Suprapubic skin (tissue), 4 donors: ENCODE measurements at regions not wholly inside any gene's neighbourhood (a gene's known extent, or its start where the extent isn't known, plus 50 kb on each side); places are given as distances from the start of the nearest gene placed in this dataset.

Experiments used
- DNase-seq, 2 donors: peaks; one replicate each; pipeline ENCODE4 v3.0.0-alpha.2; 2019; ENCODE audit warnings: low spot score in 2 of 2
- H3K27ac ChIP-seq: fragments of 200-600 bp; sonication (generic); one replicate; pipeline ENCODE4 v1.5.1; 2019
- H3K27me3 ChIP-seq: fragments of 200-600 bp; sonication (generic); one replicate; pipeline ENCODE4 v1.5.1; 2019
- H3K36me3 ChIP-seq: fragments of 200-600 bp; sonication (generic); one replicate; pipeline ENCODE4 v1.5.1; 2019
- H3K4me1 ChIP-seq: fragments of 200-600 bp; sonication (generic); one replicate; pipeline ENCODE4 v1.5.1; 2019
- H3K4me3 ChIP-seq: fragments of 200-600 bp; sonication (generic); one replicate; pipeline ENCODE4 v1.5.1; 2019; ENCODE audit warnings: mild to moderate bottlenecking
- H3K9me3 ChIP-seq: fragments of 200-600 bp; sonication (generic); one replicate; pipeline ENCODE4 v1.5.1; 2019
- EP300 ChIP-seq: sonication (generic); formaldehyde crosslinking; IDR thresholded peaks from one replicate; pipeline ENCODE4 v1.6.1; 2017; ENCODE audit warnings: antibody characterized with exemption
- POLR2A ChIP-seq, 2 donors: fragments of 450-650 bp; IDR thresholded peaks; one replicate each; pipeline ENCODE4 v1.6.1; 2017; ENCODE audit warnings: antibody characterized with exemption in 2 of 2, mild to moderate bottlenecking in 2 of 2, moderate library complexity in 2 of 2
- POLR2AphosphoS5 ChIP-seq, 3 donors: sonication (generic); formaldehyde crosslinking; IDR thresholded peaks; one replicate each; pipeline ENCODE4 v1.6.1; 2017; ENCODE audit warnings: antibody characterized with exemption in 3 of 3
- WGBS: methylation state at CpG from one replicate; pipeline ENCODE4 v1.1.5; 2018; 5-methylcytosine and 5-hydroxymethylcytosine counted together
- TF ChIP-seq, protein P1 (sequence below), 2 donors: fragments of 200-600 bp in 1 of 2; fragments of 450-650 bp in 1 of 2; sonication (generic) in 1 of 2; IDR thresholded peaks; one replicate each; pipeline ENCODE4 v1.5.1; 2016 to 2019; ENCODE audit warnings: antibody characterized with exemption in 2 of 2, mild to moderate bottlenecking in 1 of 2, moderate library complexity in 1 of 2

DNA sequence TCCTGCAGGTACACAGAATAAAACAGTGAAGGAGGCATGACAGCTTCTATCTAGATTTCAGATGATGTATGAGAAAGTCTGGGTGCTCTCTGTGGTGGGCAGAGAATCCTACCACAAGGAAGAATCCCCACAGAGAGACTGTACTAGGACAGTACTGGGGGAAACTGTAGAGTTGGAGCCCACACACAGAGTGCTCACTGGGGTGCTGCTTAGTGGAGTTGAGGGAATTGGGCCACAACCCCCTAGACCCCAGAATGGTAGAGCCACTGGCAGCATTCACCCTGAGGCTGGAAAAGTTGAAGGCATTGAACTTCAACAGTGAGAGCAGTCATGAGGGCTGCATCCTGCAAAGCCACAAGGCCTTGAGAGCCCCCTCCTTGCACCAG is 62.2 kb upstream of the TNFRSF21 start:
- DNase-seq: no peak
- Histone ChIP-seq H3K27ac (no peak overlapping the region), H3K27me3 (no peaks in the 10 kb centered on the region), H3K4me1 (no peaks in the 10 kb centered on the region), H3K36me3 (no peaks in the 10 kb centered on the region), H3K4me3 (no peak overlapping the region), H3K9me3 (no peaks in the 10 kb centered on the region)
- TF ChIP-seq POLR2AphosphoS5 (IDR thresholded peaks at IDR 0.05) (no peak), POLR2A (IDR thresholded peaks at IDR 0.05) (no peak), EP300 (no peak)
- TF ChIP-seq, protein P1, sequence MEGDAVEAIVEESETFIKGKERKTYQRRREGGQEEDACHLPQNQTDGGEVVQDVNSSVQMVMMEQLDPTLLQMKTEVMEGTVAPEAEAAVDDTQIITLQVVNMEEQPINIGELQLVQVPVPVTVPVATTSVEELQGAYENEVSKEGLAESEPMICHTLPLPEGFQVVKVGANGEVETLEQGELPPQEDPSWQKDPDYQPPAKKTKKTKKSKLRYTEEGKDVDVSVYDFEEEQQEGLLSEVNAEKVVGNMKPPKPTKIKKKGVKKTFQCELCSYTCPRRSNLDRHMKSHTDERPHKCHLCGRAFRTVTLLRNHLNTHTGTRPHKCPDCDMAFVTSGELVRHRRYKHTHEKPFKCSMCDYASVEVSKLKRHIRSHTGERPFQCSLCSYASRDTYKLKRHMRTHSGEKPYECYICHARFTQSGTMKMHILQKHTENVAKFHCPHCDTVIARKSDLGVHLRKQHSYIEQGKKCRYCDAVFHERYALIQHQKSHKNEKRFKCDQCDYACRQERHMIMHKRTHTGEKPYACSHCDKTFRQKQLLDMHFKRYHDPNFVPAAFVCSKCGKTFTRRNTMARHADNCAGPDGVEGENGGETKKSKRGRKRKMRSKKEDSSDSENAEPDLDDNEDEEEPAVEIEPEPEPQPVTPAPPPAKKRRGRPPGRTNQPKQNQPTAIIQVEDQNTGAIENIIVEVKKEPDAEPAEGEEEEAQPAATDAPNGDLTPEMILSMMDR (IDR thresholded peaks at IDR 0.05): no peak

DNA sequence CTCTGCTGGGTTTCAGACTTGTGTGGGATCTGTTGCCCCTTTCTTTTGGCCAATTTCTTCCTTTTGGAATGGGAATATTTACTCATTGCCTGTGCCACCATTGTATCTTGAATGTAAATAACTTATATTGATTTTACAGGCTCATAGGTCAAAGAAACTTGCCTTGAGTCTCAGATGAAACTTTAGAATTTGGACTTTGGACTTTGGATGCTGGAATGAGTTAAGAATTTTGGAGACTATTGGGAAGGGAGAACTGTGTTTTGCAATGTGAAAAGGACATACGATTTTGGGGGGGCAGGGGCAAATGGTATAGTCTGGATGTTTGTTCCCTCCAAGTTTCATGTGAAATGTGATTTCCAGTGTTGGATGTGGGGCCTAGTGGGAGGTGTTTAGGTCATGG is 62.6 kb upstream of the TNFRSF21 start:
- DNase-seq: no peak
- Histone ChIP-seq H3K27me3 (no peaks in the 10 kb centered on the region), H3K36me3 (no peaks in the 10 kb centered on the region), H3K9me3 (no peaks in the 10 kb centered on the region), H3K4me3 (no peak overlapping the region), H3K4me1 (no peaks in the 10 kb centered on the region), H3K27ac (no peak overlapping the region)
- TF ChIP-seq POLR2AphosphoS5 (IDR thresholded peaks at IDR 0.05) (no peak), EP300 (no peak), POLR2A (IDR thresholded peaks at IDR 0.05) (no peak)
- TF ChIP-seq, protein P1 (IDR thresholded peaks at IDR 0.05): no peak
- WGBS: 77% methylated on average over 1 of the region's 1 CpG

DNA sequence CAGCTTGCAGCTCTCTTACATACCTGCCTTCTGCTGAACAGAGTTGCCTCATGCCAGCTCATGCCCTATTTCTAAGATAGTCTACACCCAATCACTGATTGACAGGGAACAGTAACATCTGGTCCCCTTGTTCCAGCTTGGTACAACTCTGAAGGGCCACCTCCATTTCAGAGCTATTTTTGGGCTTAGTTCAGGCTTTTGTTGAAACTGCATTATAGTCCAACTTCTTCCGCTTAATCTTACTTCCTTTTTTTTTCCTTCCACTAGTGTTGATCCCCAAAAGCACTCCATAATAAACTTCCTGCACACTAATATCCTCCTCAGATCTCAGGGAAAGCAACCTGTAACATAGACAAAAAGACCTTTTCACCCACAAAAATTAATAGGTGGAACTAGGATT is 65.7 kb upstream of the TNFRSF21 start:
- DNase-seq: no peak
- WGBS: 79% methylated on average over 1 of the region's 1 CpG
- no peak overlapping the region for H3K27ac ChIP-seq
- TF ChIP-seq POLR2A (IDR thresholded peaks at IDR 0.05) (no peak), EP300 (no peak), POLR2AphosphoS5 (IDR thresholded peaks at IDR 0.05) (no peak)
- TF ChIP-seq, protein P1 (IDR thresholded peaks at IDR 0.05): no peak
- no peak overlapping the region for H3K4me3 ChIP-seq
- H3K27me3 ChIP-seq: no peaks in the 10 kb centered on the region
- no peaks in the 10 kb centered on the region for H3K9me3 ChIP-seq
- no peaks in the 10 kb centered on the region for H3K36me3 ChIP-seq
- H3K4me1 ChIP-seq: no peaks in the 10 kb centered on the region

DNA sequence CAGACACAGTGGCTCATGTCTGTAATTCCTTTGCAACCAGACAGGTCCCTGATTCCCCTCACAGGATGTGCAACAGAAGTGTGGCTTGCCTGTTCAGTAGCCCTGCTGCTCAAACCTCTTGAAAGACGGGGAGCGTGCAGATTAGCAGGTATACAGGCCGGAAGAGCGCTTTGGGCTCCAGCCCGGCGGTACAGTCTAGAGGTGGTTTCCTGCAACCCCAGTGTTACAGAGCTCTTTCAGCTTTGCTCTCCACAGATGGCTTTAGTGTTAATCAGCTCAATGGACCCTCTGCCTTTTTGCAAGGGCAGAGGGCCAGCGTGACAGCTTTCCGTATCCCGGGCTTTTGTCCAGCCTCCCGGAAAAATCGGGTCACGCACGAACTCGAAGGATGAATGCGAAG is 67.2 kb upstream of the TNFRSF21 start:
- H3K9me3 ChIP-seq: no peaks in the 10 kb centered on the region
- TF ChIP-seq, protein P1 (IDR thresholded peaks at IDR 0.05): no peak
- TF ChIP-seq POLR2AphosphoS5 (IDR thresholded peaks at IDR 0.05): no peak
- TF ChIP-seq POLR2A (IDR thresholded peaks at IDR 0.05): no peak
- TF ChIP-seq EP300: no peak
- no peaks in the 10 kb centered on the region for H3K4me1 ChIP-seq
- WGBS: 70% methylated on average over 14 of the region's 15 CpGs
- no peak overlapping the region for H3K27ac ChIP-seq
- DNase-seq: no peak
- H3K4me3 ChIP-seq: no peak overlapping the region
- H3K27me3 ChIP-seq: no peaks in the 10 kb centered on the region
- no peaks in the 10 kb centered on the region for H3K36me3 ChIP-seq

DNA sequence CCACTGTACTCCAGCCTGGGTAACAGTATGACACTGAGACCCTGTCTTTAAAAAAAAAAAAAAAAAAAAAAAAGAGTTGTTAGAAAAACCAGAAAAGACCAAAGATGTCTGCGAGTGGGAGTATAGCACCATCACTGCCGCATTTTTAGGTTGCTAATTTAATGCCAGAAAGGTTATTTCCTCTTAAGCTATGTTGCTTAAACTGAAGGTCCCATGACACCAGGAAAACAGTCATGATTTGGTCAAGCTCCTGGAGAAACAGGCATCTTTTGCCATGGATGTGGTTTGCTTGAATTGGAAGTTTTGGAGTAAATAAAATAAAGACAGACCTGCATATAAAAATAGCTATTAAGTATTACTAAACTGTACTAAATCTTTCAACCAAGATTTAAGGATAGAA is 68.3 kb upstream of the TNFRSF21 start:
- Histone ChIP-seq H3K36me3 (no peaks in the 10 kb centered on the region), H3K4me1 (no peaks in the 10 kb centered on the region), H3K27ac (no peak overlapping the region), H3K27me3 (no peaks in the 10 kb centered on the region), H3K9me3 (no peaks in the 10 kb centered on the region), H3K4me3 (no peak overlapping the region)
- TF ChIP-seq EP300 (no peak), POLR2AphosphoS5 (IDR thresholded peaks at IDR 0.05) (no peak), POLR2A (IDR thresholded peaks at IDR 0.05) (no peak)
- TF ChIP-seq, protein P1 (IDR thresholded peaks at IDR 0.05): no peak
- DNase-seq: no peak
- 73% methylated on average over 2 of the region's 2 CpGs for WGBS
